ENCODE measurements at regions not wholly inside any gene's neighbourhood (a gene's known extent, or its start where the extent isn't known, plus 50 kb on each side); places are given as distances from the start of the nearest gene placed in this dataset.

DNA sequence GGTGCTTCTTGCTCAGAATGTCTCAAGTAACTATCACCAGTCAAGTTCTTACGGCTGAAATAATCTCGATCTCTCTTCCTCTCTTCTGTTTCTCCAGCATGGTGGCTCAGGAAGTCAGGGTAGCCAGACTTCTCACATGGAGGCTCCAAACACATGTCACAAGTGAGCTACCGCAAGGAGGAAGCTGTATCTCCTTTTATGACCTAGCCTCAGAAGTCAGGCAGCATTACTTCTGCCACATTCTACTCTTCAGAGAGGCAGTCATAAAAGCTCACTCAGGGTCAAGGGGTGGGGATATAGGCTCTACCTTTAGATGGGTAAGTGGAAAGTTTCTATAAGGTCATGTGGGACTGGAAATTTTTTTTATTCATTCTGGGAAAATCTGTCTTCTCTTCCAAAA lies 86.6 kb upstream of the NEO1 start:
- DNase-seq, result no peak

DNA sequence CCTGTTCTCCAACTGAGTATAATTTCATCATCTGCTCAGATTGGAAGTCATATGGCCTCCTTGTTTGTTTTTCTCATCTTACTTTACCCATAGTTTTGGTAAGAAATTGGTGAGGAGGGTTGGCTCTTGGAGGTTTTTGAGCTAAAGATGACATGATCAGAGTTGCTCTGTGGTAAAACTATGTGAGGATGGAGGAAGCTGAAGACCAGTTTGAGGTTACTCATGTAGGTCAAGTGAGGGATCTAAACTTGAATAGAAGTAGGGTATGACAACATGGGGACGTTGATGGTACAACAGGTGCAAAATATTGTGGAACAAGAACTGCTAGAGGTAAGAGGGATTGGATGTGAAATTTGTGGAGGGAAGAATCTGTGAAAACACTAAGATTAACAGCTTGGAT lies 87.7 kb upstream of the NEO1 start:
- no peak for DNase-seq

DNA sequence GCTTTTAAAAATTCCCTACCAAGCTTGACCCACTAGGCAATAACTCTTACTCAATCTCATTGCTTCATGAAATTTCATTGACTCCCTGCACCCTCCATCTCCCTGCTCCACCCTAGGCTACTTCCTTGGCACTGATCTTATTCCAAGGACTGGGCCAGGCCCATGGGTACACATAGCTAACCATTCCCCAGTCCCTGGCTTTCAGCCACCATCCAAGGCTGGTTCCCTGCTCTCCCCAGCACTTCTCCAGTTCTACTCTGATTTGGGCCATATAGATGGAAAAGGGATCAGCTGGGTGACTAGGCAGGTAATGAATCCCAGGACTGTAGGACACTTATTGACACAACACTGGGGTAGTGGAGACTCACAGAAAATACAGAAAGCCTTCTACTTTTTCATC lies 88.1 kb upstream of the NEO1 start:
- DNase-seq, result no peak

DNA sequence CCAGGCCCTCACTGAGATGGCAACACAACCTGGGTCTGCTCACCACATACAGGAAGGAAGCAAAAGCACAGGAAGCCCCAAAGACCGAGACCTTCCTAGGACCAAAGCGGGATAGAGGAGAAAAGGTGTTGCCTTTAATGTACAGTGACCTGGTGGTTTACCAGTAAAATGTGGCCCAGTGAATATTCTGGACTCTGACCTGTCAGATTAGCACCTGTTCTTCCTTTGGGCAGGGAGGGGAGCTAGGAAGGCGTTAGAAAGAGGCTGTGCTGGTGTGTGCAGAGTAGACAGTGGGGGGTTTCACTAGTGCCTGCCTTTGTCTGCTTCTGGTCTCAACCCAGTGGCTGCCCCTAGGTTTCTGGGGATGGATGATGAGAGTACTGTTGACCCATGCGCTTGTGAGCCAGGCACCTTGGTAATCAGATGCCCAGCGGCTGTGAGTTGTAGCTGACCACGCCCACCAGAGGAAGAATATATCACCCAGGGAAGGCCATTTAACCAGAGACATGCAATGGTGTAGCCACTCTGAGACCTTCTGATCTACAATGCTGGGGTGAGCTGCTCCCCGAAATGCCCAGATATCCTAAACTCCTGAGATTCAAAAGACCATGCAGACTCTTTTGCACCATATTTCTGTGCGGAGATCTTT lies 90.1 kb upstream of the NEO1 start:
- DNase-seq, result no peak

DNA sequence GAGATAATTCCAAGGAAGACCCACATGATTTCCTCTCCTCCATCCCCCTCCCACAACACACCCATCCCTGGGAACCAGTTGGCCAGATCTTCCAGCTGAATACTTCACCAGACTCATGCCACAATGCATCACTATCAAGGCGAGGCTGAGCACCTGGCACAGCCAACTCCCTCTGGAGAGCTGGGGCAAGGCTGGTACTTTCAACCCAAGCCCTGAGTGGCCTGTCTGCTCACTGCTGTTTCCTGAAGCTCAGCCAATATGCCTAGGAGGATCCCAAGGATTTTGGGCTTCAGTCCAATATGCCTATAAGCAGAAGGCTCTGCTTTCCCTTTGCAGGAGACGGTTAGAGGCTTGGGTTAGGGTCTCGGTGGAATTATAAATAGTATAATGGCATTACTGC lies 90.9 kb upstream of the NEO1 start:
- no peak for DNase-seq

DNA sequence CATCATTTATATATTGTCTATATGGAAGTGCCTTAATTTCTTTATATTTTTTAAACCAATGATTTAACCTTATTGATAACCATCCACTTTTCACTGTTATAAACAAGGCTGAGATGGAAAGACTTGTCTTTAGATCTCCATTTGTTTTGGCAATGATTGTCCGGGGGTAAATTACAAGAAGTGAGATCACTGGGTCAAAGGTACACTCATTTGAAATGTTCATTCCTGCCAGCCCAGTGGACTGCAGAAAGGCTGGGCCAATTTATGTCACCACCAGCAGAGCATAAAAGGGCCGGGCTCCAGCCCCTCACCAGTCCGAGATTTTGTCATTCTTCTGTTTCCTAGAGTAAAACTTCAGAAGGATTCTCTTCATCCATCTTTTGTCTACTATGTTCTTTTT lies 93.6 kb upstream of the NEO1 start:
- no peak for DNase-seq

DNA sequence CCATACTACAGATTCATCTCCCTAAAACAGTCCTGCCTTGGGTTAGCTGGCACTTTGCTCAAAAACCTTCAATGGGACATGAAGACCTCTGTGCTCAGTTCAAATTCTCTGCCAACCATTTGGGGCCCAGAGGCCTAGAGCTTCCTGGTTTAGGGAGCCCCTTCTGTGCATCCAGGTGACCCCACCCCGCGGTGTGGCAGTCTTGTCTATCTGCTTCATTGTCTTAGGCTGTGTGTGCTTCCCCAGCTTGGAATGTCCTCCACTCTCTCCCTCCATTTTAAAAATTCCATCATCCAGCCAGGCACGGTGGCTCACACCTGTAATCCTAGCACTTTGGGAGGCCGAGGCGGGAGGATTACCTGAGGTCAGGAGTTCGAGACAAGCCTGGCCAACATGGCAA lies 99.0 kb upstream of the NEO1 start:
- DNase-seq, result no peak

DNA sequence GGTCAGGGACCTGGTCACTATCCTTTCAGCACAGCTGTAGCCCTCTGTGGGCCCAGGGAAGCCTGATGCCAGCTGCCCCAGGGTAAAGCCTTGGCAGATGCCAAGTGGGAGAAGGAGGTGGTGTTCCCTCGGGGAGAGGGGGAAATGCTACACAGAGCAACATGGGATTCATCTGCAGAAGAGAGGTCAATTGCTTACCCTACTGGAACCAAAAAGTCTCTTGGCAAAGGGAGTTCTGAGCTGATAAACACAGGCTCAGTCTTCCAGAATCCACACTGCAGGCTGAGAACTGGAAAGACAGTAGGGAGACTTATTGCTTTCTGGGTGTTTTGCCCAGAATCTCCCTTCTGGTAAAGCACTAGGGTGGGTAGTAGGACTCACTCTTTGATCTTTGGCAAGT lies 100.1 kb upstream of the NEO1 start:
- no peak for DNase-seq

DNA sequence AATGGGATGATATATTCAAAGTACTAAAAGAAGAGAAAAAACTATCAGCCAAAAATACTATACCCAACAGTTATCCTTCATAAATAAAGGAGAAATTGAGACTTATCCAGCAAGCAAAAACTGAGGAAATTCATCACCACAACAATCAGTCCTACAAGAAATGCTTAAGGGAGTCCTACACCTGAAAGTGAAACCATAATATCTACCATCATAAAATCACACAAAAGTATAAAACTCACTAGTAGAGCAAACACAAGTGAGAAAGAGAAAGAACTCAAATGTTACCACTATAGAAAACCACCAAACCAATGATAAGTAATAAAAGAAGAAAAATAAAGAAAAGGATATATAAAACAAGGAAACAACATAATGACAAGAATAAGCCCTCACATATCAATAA lies 103.6 kb upstream of the NEO1 start:
- no peak for DNase-seq

DNA sequence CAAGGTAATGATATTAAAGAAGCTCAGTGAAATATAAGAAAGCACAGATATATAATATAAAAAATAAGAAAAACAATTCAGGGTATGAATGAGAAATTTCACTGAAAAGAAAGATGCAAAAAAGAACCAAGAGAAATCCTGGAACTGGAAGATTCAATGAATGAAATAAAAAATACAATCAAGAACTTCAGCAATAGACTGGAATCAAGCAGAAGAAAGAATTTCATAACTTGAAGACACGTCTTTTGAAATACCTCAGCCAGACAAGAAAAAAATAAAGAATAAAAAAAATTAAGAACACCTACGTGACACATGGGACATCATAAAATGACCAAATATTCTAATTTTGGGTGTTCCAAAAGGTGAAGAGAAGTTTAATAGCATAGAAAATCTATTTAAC lies 104.6 kb upstream of the NEO1 start:
- DNase-seq, result no peak

DNA sequence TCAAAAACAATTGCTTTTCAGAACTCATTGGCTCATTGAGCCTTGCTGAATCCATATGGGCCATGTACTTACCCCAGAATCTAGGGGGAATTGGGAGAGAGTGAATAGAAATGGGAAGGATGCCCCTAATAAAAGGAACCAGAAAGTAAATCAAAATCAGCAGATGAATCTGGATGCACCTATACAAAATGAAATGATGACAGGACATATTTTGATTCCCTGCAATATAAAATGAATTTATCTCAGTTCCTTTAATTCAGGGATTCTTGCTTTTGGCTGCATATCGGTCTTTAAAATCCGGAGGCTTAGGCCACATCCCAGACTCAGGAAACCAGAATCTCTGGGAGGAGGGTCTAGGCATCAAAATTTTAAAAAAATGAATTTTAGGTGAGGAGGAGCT lies 107.7 kb upstream of the NEO1 start:
- DNase-seq, result no peak

DNA sequence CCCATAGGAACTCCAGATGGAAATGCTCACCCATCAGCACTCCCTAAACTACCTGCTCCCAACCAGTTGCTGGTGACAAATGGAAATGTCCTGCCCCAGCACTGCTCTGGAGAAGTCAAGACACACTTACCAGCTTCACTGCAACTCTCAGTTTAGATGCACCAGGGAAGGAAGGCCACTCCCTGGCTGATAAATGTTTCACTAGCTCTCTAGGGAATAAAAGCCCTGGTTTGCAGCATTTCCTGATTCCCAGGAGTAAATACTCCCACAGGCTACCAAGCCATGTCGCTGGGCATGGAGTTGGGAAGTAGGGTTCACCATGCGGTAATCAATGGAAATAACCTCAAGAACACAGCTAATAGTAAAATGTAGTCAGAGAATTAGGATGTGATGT lies 112.0 kb upstream of the NEO1 start:
- DNase-seq, result no peak

DNA sequence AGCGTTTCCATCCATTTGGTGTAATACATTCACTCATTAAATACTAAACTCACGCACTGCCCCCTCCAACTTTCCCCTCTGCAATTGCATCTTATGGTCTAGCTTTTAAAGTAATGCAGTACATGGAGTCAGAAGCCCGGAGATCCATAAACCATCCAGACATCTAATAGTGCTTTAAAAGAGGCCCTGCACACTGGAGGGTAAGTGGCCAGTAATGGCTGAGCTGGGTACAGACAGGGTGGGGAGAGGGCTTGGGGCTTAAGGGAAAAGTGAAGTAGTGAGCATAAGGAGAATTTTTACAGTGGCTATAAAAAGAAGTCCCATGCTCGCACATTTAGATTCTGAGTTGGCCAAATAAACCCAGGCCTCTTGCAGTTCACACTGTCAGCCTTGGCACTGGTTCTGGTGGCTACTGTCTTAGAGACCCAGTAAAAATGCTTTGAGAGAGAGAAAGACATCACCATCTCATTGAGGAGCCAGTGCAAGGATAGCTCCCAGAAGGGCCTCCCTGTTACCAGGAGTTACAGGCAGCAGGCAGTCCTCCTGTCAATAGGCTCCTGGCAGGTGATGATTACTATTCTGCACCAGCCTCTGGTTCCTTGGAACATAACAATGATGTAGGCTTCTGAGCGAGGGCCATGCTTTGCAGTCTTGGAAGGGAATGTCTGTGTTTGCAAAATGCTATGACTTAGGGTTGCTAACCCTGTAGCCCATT lies 112.6 kb upstream of the NEO1 start:
- no peak for DNase-seq

DNA sequence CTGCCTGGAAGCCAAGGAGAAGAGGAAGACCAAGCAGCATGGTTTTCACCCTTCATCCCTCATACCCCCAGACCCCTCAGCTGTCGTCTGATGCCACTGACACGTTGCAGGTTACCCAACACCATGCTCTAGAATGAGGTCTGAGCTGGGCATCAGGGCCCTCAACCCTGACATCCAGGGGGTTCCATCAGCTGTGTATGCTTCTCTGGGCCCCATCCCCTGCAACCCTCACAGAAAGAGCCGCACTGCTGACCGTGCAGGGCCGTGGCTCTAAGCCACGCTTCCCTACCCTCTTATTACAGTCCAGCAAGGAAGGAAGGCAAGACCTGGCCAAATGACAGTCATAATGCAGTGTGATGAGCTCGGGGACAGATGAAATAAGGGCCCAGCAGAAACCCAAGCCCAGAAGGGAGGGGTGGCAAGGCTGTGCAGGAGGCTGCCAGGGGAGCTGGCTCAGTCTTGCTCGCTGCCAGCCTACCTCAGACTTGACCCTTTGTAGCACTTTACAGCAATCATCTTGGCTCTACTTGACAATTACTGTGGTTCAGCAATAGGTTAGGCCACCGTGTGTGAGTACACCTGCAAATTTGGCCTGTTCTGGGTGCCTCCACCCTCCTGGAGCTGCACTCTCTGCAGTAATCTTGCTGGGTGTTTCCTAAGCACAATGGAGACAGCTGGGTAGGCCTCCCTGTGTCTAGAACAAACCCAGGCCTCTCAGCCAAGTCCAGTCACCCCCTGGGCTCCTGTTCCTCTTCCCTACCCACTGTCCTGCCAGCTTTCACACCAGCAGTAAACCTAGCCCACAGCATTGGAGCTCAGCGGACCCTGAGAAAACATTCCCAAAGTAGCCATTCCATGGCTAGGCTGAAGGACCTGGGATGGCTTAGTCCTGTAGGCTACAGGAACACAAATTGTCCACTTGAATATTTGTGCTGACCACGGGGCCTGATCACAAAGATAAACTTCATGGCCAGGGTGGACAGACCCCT lies 115.3 kb upstream of the NEO1 start:
- DNase-seq, result no peak

DNA sequence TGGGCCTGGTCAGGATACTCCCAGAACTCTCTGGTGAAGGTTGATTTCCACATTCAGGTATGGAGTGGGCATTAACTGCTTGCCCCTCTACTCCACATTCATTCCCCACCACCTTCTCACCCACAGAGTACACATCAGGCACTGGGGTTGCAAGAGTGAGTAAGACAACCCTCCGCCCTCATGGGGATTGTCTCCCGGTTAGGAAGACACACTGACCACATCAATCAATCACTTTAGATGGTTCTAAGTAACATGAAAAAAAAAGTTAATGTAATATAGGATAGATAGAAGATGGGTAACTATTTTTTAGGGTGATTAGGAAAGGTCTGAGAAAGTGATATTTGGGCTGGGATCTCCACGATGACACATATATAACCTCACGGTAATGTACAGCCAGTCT lies 116.0 kb upstream of the NEO1 start:
- no peak for DNase-seq

DNA sequence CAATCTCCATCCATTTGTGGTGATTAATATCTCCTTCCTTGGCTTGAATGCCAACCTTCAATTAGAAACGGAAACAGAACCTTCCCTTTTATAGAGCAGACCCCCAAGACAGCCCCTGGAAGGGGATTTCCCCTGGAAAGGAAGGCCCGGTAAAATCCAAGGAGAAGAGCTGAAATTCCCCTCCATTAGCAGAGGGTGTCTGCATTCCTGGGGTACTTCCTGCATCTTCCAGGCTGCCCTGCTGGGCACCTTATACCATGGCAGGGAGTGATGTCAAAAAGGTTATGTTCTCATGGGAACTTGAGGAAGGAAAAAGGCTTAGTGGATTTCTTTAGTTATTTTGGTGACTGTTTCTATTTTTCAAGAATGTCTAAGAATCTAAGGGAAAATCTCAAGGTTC lies 116.7 kb upstream of the NEO1 start:
- DNase-seq, result no peak

DNA sequence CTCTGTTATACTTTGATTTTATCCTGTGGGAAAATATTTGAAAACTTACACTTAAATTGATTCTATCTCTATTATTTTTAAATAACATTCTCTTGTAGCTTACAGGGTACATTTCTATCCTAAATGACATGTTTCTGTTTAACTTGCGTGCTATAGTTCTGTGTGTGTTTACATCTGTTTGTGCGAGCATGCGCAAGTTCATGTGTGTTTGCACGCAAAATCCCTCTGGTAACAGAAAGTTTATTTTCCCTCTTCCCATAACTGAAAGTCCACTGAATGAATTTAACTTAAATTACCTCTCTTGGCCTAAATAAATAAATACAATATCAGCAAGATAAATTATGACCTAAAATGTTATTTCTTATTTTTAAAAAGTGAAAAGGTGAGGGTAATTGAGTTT lies 117.3 kb upstream of the NEO1 start:
- no peak for DNase-seq

DNA sequence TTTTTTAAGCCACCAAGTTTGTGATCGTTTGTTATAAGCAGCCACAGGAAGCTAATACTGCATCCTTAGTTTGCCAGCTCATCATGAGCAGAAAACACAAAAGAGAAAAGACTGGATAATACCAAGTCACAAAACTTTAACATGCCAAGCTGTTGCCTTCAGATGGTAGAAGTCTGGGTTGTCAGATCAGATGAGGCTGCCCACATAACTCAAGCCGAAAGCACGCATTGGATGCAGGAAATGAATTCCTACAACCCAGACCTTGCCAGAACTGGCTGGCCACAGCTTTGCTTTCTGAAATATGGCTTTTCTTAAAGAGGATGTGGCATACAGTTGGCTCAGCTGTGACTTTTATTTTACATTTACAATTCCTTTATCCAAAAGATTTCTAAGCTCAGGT lies 118.3 kb upstream of the NEO1 start:
- no peak for DNase-seq

DNA sequence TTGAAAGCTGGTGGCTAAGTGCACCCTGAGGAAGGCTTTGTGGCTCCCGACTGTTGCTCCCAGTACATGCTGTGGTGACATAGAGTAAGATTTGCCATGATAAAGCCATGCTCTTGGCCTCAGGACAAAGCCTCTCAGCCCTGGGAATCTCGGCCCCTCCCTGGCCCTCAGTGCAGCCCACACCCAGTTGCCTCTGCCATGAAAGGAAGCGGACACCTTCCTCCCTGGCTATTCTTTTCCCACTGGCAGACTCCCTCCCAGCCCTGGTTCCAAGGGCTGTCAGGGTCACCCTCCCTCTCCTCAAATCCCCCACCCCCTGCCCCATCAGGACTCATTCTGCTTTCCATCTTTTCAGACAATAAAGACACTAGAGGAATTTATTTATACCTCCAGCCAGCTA lies 119.8 kb upstream of the NEO1 start:
- DNase-seq, result no peak

DNA sequence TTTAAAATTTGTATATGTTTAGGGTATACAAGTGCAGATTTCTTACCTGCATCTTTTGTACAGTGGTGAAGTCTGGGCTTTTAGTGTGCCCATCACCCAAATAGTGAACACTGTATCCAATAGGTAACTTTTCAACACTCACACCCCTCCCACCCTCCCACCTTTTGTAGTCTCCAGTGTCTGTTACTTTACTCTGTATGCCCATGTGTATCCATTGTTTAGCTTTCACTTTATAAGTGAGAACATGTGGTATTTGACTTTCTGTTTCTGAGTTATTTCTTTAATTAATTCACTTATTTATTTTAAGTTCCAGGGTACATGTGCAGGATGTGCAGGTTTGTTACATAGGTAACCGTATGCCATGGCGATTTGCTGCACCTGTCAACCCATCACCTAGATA lies 124.8 kb upstream of the NEO1 start:
- no peak for DNase-seq

DNA sequence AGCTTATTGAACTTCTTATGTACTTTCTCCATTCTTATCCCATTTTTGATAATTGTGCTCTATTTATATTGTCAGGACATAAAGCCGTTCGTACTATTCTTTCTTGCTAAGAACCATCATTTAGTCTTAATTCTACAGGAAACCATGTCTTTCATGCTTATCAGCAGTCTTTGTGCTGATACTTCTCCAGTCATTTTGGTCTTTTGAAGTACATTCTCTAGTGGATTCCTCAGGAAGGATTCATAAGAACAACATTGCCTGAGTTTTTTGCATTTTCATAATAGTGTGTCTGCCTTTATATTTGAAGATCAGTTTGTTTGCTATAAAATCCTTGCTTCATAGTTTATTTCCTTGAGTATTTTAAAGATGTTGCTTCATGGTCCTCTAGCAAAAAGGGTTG lies 126.6 kb upstream of the NEO1 start:
- DNase-seq, result no peak

DNA sequence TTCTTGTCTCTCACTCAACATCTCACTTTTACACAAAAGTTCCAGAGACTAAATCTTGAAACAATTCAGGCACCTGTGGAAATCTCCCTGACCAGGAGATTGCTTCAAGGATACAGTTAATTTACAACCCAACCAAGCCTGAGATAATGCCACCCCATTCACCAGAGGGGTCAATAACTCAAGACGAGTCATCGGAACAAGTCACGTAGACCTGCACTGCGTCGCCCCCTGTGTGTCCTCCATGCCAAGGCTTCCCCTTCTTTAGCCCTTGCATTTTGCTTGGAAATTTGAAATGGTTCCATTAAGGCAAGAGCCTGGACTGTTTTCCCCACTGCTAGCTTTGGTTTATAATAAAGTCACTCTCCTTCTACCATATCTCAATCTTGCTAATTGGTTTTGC lies 129.0 kb upstream of the NEO1 start:
- no peak for DNase-seq

DNA sequence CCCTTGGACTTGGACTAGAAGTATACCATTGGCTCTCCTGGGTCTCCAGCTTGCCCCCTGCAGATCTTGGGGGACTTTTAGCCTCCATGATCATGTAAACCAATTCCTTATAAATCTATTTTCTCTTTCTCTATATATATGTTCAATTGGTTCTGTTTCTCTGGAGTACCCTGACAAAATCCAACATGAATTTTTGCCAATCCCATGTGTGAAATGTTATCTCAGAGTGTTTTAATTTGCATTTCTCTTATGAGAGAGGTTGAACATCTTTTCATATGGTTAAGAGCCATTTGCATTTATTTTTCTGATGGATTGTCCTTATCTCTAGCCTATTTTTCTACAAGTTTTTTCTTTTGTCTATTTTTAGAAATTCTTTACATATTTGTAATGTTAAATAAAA lies 131.7 kb upstream of the NEO1 start:
- no peak for DNase-seq

DNA sequence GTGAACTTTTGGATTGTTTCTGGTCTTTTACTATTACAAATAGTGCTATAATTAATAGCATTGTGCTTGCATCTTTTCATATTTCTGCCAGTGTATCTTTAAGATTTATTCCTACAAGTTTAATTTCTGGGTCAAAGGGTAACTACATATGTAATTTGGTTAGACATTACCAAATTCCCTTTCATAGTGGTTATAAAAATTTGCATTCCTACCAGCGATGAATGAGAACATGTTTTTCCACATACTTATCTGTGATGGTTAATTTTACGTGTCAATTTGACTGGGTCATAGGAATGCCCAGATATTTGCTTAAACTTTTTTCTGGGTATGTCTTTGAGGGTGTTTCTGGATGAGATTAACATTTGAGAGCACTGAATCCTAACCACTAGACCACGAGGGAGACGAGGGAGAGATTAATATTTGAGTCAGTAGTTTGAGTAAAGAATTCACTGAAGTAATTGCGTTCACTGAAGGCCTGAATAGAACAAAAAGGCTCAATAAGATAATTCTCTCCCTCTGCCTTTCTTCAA lies 132.3 kb upstream of the NEO1 start:
- no peak for DNase-seq
